Activated T-cell treated with anti-CD3 and anti-CD28 coated beads, Interleukin-2, amount 50 U/mL, for 24 hours (primary cell): ENCODE measurements at regions not wholly inside any gene's neighbourhood (a gene's known extent, or its start where the extent isn't known, plus 50 kb on each side); places are given as distances from the start of the nearest gene placed in this dataset.

Source experiments
- DNase-seq: peaks from one replicate; pipeline ENCODE4 v3.0.0-alpha.2; 2020
- H3K27ac Mint-ChIP-seq: 2 replicates; pipeline ENCODE4 v1.8.0; 2020; ENCODE audit warnings: mild to moderate bottlenecking, mixed read lengths
- H3K27me3 Mint-ChIP-seq: 2 replicates; pipeline ENCODE4 v1.8.0; 2020; ENCODE audit warnings: mixed read lengths
- H3K36me3 Mint-ChIP-seq: 2 replicates; pipeline ENCODE4 v1.8.0; 2020; ENCODE audit warnings: low read depth, mixed read lengths
- H3K4me1 Mint-ChIP-seq: 2 replicates; pipeline ENCODE4 v1.8.0; 2020; ENCODE audit warnings: low read depth, mixed read lengths
- H3K4me3 Mint-ChIP-seq: 2 replicates; pipeline ENCODE4 v1.8.0; 2020; ENCODE audit warnings: mild to moderate bottlenecking, moderate library complexity, mixed read lengths
- H3K9me3 Mint-ChIP-seq: 2 replicates; pipeline ENCODE4 v1.8.0; 2020; ENCODE audit warnings: mixed read lengths

DNA sequence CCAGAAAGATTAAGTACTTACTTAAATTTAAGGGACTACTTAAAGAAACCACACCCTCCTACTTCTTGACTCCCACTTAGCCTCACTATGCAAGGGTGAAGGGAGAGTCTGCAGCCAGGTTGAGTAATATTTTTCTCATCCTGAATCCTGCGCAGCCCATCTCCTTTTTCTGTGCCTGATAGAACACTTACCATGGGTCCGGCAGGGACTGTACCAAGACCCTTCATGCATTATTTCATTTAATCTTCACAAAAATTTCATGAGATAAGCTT lies 562.6 kb upstream of the CFAP20DC start:
- H3K9me3 Mint-ChIP-seq, result no peaks in the 10 kb centered on the region
- no peak overlapping the region for H3K4me3 Mint-ChIP-seq

DNA sequence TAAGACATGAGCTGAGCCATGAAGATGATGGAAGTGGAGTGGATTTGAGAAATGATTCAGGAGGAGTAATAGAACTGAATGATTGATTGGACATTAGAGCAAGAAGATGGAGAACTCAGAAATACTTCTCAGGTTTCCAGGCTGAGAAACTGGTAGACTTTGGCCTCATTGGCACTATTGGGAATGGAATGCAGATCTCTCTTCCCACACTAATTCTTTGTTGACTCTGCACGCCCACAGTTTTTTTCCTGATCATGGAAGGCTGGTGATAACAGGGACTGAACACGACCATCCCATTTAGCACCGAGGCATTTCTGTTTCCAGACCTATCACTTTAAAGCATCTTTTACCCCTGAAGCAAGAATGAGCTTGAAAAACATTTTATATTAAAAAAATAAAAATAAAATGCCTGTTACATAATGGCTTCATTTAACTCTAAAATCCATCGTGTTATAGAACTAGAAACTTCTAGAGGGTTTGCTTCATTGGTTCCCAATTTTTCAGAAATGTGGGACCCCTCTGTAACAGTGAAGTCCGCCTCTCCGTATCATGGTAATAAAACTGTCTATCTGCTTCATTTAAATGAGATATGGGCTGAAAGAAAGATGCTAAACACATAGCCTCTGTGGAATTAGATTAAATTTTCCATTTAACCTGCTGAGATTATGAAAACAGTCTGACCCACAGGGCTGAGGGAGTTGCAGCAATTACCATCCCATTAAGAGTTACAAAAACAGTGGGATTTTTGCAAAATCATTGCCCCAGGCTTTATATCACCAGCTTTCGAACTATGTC lies 562.0 kb upstream of the CFAP20DC start:
- H3K27ac Mint-ChIP-seq, result no peak overlapping the region
- H3K36me3 Mint-ChIP-seq, result no peaks in the 10 kb centered on the region
- no peak for DNase-seq
- no peak overlapping the region for H3K4me3 Mint-ChIP-seq
- H3K27me3 Mint-ChIP-seq, result no peaks in the 10 kb centered on the region
- no peaks in the 10 kb centered on the region for H3K9me3 Mint-ChIP-seq
- no peaks in the 10 kb centered on the region for H3K4me1 Mint-ChIP-seq

More for the DNA sequence above, 562.6 kb upstream of the CFAP20DC start:
- no peaks in the 10 kb centered on the region for H3K36me3 Mint-ChIP-seq
- no peaks in the 10 kb centered on the region for H3K4me1 Mint-ChIP-seq
- no peak overlapping the region for H3K27ac Mint-ChIP-seq
- no peaks in the 10 kb centered on the region for H3K27me3 Mint-ChIP-seq
- no peak for DNase-seq

DNA sequence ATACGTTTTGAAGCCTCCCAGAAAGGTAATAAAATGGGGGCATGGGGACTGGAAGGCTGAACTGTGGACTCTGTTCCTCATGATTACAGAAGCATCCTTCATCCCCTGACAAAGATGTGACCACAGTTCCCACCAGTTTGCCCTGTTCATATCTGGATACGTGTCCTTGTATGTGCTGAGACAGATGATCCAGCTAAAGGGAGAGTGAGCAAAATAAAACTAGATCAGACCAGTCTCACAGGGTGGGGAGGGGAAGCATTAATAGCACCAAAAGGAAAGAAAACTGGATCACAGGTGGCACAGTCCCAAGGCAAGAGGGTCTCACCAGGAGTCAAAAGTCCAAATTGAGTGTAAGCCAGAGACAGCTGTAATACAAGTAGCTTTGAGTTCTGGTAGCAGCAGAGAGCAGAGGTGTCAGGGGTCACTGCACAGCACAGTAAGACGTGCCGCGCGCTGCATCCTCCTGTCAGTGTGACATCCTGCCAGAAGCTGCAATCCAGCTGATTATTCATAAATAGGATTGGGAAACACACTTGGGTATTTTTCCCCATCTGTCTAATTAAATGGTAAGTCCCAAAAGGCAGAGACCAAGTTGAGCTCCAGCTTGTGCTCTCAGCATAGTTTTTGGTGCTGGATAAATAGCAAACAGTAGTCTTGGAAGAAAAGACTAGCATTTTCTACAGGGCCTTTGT lies 560.0 kb upstream of the CFAP20DC start:
- H3K27me3 Mint-ChIP-seq, result no peaks in the 10 kb centered on the region
- DNase-seq, result no peak
- no peaks in the 10 kb centered on the region for H3K36me3 Mint-ChIP-seq
- H3K27ac Mint-ChIP-seq, result no peak overlapping the region
- H3K4me1 Mint-ChIP-seq, result no peaks in the 10 kb centered on the region
- H3K4me3 Mint-ChIP-seq, result no peak overlapping the region
- no peaks in the 10 kb centered on the region for H3K9me3 Mint-ChIP-seq

DNA sequence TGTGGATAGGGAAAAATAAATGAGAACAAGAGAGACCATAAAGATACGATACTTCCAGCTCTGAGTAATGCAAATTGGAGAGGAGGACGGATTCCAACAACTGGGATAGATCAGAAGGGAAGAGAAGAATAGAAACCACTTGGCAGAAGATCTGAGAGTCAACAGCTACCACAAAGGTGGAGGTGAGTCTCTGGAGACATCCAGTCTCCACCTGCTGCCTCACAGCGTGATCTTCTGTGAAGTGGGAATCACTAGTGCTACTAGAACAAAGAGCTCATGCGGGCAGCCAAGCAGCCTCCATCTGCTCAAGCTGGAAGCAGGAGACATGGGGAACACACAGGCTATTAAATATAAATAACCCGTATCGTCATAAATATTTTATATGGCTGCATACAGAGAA lies 558.5 kb upstream of the CFAP20DC start:
- Mint-ChIP-seq H3K36me3 (no peaks in the 10 kb centered on the region), H3K27ac (no peak overlapping the region), H3K27me3 (no peaks in the 10 kb centered on the region), H3K4me3 (no peak overlapping the region), H3K9me3 (no peaks in the 10 kb centered on the region), H3K4me1 (no peaks in the 10 kb centered on the region)
- no peak for DNase-seq

DNA sequence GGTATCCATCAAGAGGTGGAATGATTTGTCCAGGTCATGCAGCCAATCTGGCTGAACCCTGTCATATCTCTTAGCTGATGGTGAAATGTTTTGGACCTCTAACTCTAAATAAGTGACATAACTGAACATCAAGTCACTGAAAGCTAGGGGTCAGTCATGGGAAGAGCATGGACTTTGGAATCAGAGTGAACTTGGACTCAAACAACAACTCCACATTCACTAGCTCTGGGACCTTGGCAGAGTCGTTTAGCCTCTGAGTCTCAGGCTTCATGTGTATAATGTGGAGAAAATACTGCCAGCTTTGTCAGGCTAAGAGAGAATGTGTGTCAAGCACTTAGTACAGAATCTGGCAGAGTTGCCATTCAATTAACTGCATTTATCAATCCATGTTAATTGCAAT lies 557.8 kb upstream of the CFAP20DC start:
- Mint-ChIP-seq H3K9me3 (no peaks in the 10 kb centered on the region), H3K27ac (no peak overlapping the region), H3K4me1 (no peaks in the 10 kb centered on the region), H3K36me3 (no peaks in the 10 kb centered on the region), H3K4me3 (no peak overlapping the region), H3K27me3 (no peaks in the 10 kb centered on the region)
- DNase-seq, result no peak

DNA sequence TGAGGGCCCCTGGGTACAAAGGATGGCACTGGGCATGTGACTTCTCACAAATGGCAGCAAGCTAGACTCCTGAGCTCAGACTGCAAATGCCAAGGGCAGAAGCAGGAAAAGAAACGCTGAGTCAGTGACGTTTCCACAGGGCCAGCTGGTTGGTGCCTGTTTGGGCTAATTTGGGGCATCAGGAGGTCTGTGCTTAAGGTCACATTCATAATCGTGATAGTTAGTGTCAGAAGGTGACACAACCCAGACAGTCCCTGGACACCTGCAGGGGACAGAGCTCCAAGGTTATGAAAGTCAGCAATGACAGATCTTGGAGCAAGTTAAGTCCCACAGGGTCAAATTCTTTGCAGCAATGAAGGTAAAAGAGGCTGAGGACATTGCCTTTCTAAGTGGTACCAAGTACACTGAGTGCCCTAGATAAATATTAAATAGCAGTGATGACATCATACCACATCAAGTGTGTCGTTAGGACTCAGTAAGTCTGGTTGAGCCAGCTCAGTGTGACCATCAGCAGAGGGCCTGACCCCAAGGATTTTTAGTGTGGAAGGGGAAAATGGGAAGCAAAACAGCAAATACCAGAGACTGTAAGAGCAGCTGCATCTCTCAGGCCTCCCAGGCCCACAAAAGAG lies 556.9 kb upstream of the CFAP20DC start:
- Mint-ChIP-seq H3K36me3 (no peaks in the 10 kb centered on the region), H3K9me3 (no peaks in the 10 kb centered on the region), H3K4me1 (no peaks in the 10 kb centered on the region), H3K27me3 (no peaks in the 10 kb centered on the region), H3K27ac (no peak overlapping the region), H3K4me3 (no peak overlapping the region)
- no peak for DNase-seq

DNA sequence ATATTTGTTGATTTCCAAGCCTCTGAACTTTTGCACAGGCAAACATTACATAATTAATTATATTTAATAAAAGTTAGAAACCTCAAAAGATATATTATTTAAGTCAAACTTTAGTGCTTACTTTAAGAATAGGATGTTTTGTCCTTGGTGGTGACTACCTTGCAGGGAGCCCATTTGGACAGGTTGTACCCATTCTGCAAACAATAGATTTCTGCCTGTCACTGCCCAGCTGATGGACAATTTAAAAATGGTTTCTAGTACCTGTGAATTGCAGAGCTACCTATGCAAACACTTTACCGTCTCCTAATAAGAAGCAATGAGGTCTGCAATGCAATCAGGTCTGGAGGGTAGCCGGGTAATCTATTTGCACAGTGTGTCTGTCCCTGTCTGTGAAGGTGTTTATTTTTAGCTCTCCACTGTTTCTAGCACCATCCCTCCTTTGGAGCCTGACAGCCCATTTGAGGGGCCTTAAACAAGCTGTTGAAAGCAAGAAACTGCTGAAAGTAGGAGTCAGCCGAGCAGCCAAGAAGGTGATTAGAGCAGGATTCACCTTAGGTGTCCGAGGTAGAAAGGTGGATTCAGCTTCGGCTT lies 556.2 kb upstream of the CFAP20DC start:
- Mint-ChIP-seq H3K27ac (no peak overlapping the region), H3K9me3 (no peaks in the 10 kb centered on the region), H3K36me3 (no peaks in the 10 kb centered on the region)

DNA sequence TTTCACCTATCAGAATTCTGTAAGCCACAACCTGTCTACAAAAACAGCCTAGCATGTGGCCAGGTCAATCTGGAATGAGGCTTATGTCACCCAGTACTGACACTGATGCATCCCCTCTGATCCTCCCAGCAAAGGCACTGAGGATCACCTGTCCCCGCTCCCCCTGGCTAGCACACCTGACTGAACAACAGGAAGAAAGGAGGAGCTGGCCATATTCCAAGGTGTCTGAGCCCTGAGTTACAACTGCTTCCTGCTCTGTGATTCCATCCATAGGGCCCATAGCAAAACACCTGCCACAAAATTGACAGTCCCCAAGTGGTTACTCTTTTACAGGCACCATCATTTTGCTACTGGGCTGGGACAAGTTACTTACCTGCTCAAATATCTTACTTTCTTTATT lies 555.5 kb upstream of the CFAP20DC start:
- no peaks in the 10 kb centered on the region for H3K27me3 Mint-ChIP-seq
- no peaks in the 10 kb centered on the region for H3K9me3 Mint-ChIP-seq
- H3K27ac Mint-ChIP-seq, result no peak overlapping the region
- H3K36me3 Mint-ChIP-seq, result no peaks in the 10 kb centered on the region
- DNase-seq, result no peak
- no peak overlapping the region for H3K4me3 Mint-ChIP-seq
- no peaks in the 10 kb centered on the region for H3K4me1 Mint-ChIP-seq

More for the DNA sequence above, 556.2 kb upstream of the CFAP20DC start:
- no peak for DNase-seq
- Mint-ChIP-seq H3K4me3 (no peak overlapping the region), H3K4me1 (no peaks in the 10 kb centered on the region), H3K27me3 (no peaks in the 10 kb centered on the region)

DNA sequence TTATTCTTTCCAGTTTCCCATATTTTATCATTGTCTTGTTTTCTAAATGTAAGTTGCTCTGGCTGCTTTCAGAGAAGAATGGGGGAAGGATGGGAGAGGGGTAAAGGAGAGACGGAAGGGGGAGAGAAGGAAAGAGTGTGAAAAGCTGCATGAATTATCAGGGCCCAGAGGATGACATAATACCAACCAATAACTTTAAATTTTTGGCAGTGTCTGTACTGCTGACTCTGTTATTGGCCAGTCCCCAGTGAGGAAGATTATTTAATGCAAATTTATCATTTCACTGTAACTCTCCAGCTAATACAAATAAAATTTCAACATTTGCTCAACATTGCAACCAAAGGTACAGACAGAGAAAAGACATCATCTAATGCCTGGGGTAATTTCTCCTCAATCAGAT lies 551.7 kb upstream of the CFAP20DC start:
- DNase-seq, result no peak
- no peaks in the 10 kb centered on the region for H3K4me1 Mint-ChIP-seq
- no peaks in the 10 kb centered on the region for H3K27me3 Mint-ChIP-seq
- no peaks in the 10 kb centered on the region for H3K9me3 Mint-ChIP-seq
- H3K4me3 Mint-ChIP-seq, result no peak overlapping the region
- H3K27ac Mint-ChIP-seq, result no peak overlapping the region
- H3K36me3 Mint-ChIP-seq, result no peaks in the 10 kb centered on the region

DNA sequence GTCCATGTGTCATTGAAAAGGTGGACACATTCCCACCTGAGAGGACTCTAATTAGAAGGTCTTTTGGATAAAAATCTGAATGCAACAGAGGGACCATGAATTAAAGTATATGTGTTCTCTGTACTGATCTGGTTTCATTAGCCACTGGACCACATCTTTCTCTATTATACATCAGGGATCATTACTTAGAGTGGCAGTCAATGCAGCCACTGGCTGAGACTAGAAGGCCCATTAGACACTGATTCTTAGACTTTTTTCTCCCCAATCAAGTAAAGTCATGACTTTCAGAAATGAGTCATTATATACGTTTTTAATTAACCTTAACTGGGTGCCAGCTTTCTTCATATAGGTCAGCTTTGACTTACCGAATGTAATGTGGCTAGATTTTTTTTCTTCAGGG lies 550.8 kb upstream of the CFAP20DC start:
- no peaks in the 10 kb centered on the region for H3K36me3 Mint-ChIP-seq
- no peaks in the 10 kb centered on the region for H3K4me1 Mint-ChIP-seq
- H3K27me3 Mint-ChIP-seq, result no peaks in the 10 kb centered on the region
- H3K4me3 Mint-ChIP-seq, result no peak overlapping the region
- H3K27ac Mint-ChIP-seq, result no peak overlapping the region
- DNase-seq, result no peak
- peaks cover 2% of the 10 kb centered on the region for H3K9me3 Mint-ChIP-seq

DNA sequence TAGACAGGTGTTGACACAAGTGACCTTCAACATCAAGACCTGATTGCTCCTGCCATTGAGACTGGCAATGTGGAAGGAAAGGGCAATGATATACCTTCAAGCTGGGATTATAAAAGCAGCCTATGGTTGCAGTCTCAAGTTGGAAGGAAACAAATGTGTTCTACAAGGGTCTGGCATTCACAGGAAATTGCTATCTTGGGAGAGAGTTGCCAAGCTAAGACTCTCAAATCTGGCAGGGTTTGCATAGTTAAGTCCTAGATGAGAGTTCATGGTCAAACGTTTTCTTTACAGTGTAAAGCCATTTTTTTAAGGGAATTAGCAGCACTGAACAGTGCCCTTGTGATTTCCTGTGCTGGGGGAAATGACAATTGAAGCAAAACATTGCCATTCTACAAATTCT lies 546.9 kb upstream of the CFAP20DC start:
- Mint-ChIP-seq H3K9me3 (peaks cover 6% of the 10 kb centered on the region), H3K36me3 (no peaks in the 10 kb centered on the region), H3K27ac (no peak overlapping the region), H3K4me1 (no peaks in the 10 kb centered on the region), H3K27me3 (no peaks in the 10 kb centered on the region), H3K4me3 (no peak overlapping the region)
- no peak for DNase-seq

DNA sequence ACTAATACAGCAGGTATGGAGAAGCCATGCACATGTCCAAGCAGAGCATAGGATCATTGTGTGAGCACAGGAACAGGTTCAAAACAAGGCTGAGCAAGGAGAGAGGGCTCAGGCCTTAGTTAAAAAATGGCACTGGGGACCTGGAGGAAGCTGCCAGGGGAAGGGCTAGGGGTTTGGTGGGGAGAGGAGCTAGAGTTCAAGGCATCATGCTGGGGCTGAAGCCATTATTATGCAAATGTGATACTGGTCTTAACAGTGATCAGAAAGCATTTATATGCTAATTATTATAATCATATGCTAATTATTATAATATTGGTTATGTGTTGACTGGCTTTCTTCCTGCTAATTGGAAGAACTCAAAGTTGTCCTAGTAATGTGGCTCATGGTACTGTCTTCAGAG lies 546.0 kb upstream of the CFAP20DC start:
- no peak for DNase-seq
- Mint-ChIP-seq H3K27me3 (no peaks in the 10 kb centered on the region), H3K36me3 (no peaks in the 10 kb centered on the region), H3K4me1 (no peaks in the 10 kb centered on the region), H3K9me3 (peaks cover 6% of the 10 kb centered on the region), H3K4me3 (no peak overlapping the region), H3K27ac (no peak overlapping the region)

DNA sequence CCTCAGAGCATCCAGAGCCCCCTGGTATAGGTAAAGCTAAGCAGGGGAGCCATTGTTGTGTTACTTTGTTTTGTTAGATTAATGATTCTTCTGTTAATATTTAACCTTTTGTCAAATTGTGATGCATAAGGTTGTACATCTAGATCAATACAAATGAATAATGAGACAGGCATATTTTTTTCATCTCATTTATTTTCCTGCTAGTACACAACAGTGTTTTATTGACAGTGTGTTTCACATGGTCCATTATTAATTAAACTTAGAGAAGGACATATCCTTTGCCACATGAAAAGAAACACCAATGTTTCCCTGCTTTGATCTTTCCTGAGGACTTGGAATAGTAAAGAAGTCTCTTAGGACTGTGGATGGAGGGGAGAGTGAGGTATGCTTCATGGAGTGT lies 543.6 kb upstream of the CFAP20DC start:
- peaks cover 6% of the 10 kb centered on the region for H3K9me3 Mint-ChIP-seq
- no peaks in the 10 kb centered on the region for H3K36me3 Mint-ChIP-seq
- no peak overlapping the region for H3K27ac Mint-ChIP-seq
- H3K27me3 Mint-ChIP-seq, result no peaks in the 10 kb centered on the region
- no peaks in the 10 kb centered on the region for H3K4me1 Mint-ChIP-seq
- no peak overlapping the region for H3K4me3 Mint-ChIP-seq
- DNase-seq, result no peak

DNA sequence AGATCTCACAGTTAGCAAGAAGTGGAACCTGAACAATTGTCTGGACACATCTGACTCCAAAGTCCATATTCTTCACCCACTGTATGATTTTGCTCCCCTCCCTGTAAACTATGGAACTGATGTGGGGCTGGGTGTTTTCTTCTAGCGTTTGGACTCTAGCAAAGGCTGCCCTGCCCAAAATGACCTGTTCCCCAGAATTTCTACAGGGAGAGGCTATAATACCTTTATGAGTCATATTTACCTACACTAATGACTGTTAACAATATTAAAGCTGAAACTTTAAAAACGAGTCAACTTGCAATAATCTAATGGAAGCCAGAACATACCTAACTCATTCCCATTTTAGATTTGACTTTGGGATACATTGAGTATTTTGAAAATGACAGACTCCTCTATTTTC lies 531.2 kb upstream of the CFAP20DC start:
- no peaks in the 10 kb centered on the region for H3K27me3 Mint-ChIP-seq
- no peak overlapping the region for H3K4me3 Mint-ChIP-seq
- H3K9me3 Mint-ChIP-seq, result peaks cover 9% of the 10 kb centered on the region
- peaks cover under 1% of the 10 kb centered on the region for H3K36me3 Mint-ChIP-seq
- H3K27ac Mint-ChIP-seq, result no peak overlapping the region
- peaks cover 9% of the 10 kb centered on the region for H3K4me1 Mint-ChIP-seq
- DNase-seq, result no peak

DNA sequence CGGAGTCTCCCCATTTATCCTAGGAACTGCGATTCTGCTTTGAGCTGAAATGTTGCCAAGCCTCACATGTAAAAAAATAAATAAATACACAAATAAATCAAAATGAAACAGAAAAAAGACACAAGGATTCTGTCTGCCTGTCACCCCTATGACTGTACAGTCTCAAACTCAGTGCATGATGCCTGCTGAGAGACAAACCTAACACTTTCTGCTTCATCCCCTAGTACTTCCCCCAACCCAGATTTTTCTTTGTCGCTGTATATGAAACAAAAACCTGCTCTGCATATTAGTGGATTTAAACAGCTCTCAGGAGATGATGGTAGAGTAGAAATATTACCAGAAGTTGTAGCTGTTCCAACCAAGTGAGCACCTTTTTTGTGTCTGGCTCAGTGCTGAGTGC lies 530.7 kb upstream of the CFAP20DC start:
- Mint-ChIP-seq H3K36me3 (no peaks in the 10 kb centered on the region), H3K27me3 (no peaks in the 10 kb centered on the region), H3K4me3 (no peak overlapping the region), H3K27ac (no peak overlapping the region), H3K9me3 (peaks cover 5% of the 10 kb centered on the region), H3K4me1 (peaks cover 9% of the 10 kb centered on the region)
- no peak for DNase-seq
